HG03175 (cell line): ENCODE measurements at regions not wholly inside any gene's neighbourhood (a gene's known extent, or its start where the extent isn't known, plus 50 kb on each side); places are given as distances from the start of the nearest gene placed in this dataset.
"Not testable (repeated sequence)": the region's sequence is repeated elsewhere in the genome, so short reads cannot be mapped to it uniquely, and the experiment has no call there.

Experiments
- ATAC-seq: cut with Tn5 transposase; IDR thresholded peaks from one replicate; pipeline ENCODE4 v1.9.1; 2021; ENCODE audit warnings: mild to moderate bottlenecking, moderate library complexity; ENCODE audit not compliant: unreplicated experiment

DNA sequence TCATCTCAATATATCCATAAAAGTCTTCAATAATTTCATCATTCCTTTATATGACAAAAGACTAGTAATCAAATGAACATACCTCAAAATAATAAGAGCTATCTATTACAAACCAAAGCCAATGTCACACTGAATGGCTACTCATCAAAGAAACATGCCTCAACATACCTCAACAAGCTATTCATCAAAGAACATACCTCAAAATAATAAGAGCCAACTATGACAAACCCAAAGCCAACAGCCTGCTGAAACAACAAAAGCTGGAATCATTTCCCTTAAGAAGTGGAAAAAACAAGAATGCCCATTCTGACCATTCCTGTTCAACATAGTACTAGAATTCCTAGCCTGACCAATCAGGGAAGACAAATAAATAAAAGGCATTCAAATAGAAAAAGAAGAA lies 1373.7 kb downstream of the BRINP3 start:
- no peak for ATAC-seq

DNA sequence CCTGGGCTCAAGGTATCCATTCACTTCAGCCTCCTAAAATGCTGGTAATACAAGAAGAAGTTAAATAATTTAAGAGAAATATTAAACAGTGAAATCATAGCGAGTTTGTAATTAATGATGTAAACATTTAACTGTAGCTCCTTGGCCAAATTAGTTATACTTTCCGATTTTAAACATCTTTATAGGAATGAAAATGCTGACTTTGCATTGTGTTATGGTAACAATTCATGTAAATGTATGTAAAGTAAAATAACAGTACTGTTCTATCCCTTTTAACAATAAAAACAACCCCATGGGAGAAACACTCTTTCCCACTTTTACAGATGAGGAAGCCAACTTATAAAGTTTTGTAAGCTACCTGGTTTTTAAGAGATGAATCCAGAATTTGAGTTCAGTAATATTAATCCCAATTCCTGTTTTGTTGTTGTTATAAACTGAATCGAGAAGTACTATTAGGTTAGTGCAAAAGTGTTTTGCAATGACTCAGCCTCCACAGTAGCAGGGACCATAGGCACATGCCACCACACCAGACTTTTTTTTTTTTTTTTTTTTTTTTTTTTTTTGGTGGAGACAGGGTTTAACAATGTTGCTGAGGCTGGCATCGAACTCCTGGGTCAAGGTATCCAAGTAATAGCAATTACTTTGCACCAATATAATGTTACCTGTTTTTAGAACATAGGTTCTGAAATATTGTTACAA lies 1360.4 kb downstream of the BRINP3 start:
- ATAC-seq, result no peak

DNA sequence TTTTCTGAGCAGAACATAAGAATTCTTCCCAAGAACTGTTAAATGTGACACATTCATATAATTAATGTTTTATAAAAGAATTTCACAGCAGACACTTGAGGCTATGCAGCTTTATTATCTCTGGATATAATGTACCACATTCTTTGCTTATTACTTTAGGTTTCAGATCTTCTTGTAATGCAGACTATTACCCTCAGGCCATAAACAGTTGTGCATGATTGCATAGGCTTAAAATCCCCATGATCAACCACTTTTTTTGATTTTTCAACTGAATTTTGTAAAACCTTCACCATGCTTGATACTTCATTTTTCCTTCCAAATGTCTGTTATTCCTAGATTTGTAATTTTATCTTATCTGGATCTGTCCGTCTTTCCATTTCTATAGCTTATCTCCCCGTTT lies 1355.7 kb downstream of the BRINP3 start:
- ATAC-seq, result no peak

DNA sequence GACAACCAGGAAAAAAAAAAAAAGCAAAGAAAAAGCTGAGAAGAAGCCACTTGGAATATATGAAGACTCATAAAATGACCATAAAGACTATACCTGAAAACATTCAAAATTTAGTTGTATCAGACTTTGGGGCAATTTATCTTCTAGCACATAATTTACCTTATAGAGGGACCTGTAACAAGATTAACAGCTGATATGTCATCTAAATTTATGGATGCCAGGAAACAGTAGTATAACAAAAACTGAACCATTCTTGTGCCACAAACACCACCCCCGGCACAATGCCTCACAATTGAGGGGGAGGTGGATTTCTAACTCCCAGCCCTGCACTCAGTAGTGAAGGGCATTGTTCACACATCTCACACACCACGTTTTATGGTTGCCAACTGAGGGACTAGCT lies 1352.0 kb downstream of the BRINP3 start:
- ATAC-seq, result no peak

DNA sequence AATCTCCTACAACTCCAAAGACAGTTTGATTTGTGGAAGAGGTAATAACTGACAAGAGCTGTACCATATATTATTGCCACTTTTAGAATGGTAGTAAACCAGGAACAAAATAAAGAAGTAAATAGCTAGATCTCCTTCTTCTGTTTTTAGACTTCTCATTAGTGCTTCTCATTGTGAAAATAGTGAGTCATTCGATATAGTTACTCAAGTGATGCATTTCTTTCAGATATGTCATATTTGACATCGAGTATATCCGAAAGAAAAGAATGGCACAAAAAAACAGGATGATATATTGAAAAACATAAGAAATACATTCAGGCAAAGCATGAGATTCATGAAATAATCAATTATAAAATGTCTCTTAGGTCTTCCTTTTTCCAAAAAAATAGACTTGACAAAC lies 1346.1 kb downstream of the BRINP3 start:
- ATAC-seq, result no peak

DNA sequence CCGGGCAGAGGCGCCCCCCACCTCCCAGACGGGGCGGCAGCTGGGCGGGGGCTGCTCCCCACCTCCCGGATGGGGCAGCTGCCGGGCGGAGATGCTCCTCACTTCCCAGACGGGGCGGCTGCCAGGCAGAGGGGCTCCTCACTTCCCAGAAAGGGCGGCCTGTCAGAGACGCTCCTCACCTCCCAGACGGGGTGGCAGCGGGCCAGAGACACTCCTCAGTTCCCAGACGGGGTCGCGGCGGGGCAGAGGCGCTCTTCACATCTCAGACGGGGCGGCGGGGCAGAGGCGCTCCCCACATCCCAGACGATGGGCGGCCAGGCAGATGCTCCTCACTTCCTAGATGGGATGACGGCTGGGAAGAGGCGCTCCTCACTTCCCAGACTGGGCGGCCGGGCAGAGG lies 1337.9 kb downstream of the BRINP3 start:
- not testable (repeated sequence) for ATAC-seq

DNA sequence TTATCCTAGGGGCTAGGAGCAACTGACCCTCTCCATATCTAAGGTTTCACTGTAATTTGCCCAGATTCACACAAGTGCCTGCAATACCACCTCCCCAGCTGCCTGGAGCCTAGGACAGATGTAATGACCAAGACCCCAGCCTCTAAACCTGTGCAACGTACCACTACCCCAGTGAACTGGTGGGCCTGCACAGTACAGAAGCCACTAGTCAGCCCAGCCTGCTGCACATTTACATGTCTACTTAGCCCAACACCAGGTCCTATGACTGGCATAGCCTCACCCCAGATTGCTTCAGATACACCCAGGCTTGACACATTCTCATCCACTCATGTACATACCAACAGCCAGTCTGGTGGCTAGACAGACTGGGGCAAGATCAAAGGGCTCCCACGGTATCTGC lies 1336.6 kb downstream of the BRINP3 start:
- no peak for ATAC-seq

DNA sequence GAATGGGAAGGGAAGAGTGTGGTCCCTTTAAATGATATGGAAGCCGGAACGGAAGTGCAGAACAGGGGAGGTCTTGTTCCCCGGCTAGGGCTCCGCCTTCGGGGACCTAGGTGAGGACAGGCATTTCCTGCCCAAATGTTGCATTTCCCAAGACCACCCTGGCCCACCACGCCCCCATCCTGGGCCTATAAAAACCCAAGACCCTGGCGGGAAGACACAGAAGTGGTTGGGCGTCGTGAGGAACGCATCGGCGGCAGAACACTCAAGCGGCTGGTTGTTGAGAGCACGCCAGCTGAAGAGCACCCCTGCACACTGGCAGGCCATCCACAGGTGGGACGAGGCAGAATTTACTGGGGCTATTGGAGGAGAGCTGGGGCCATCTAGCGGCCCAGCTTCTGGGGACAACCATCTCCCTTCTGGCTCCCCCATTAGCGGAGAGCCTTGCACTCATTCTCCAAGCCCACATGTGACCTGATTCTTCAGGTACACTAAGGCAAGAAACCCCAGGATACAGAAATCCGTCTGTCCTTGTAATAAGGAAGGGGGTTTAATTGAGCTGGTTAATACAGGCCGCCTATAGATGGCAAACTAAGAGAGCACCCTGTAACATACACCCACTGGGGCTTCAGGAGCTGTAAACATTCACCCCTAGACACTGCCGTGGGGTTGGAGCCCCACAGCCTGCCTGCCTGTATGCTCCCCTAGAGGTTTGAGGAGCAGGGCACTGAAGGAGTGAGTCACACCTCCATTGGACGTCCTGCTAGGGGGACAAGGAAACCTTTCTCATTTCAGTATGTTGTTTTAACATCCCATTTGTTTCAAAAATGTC lies 1327.9 kb downstream of the BRINP3 start:
- ATAC-seq, result no peak

DNA sequence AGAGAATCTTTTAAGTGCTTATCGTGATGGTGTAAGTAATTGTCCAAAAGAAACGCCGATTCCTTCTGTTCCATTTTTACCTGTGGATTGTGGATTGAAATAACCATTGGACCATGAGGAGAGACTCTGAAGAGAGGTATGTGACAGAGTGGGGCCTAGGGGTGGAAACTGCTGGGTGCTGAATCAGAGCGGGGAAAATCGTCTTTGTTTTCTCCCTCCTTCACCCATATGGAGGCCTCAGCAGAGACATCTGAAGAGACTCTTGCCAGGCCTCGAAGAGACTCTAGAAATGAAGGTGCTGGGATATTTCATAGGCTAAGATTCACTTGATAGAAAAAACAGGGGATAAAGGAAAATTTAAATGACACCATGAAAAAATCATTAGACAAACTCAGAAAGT lies 1327.0 kb downstream of the BRINP3 start:
- ATAC-seq, result no peak

DNA sequence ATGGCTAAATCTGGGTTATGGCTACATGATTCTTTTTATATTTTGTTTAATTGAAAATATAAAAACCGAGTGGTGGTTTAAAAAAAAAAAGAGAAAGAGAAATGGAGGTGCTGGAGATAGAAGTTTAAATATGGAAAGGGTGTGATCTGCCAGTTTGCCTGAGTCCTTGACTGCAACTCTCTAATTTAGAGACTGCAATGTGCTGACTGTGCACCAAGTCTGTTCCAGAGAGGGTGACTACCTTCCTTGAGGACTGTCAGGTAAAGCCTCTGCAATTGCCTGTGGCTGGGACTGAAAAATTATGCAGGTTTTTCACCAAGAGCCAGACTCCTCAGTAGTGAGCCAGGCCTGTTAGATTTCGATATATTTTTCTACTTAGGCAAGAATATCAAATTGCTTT lies 1326.3 kb downstream of the BRINP3 start:
- ATAC-seq, result no peak

DNA sequence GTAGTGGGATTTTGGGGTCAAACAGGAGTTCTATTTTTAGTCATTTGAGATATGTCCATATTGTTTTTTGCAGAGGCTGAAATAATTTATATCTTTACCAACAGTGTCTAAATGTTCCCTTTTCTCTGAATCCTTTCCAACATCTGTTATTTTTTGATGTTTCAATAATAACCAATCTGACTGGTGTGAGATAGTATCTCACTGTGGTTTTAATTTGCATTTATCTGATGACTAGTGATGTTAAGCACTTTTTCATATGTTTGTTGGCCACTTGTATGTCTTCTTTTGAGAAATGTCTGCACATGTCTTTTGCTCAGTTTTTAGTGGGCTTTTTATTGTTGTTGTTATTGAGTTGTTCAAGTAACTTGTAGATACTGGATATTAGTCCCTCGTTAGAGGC lies 1325.0 kb downstream of the BRINP3 start:
- ATAC-seq, result no peak

DNA sequence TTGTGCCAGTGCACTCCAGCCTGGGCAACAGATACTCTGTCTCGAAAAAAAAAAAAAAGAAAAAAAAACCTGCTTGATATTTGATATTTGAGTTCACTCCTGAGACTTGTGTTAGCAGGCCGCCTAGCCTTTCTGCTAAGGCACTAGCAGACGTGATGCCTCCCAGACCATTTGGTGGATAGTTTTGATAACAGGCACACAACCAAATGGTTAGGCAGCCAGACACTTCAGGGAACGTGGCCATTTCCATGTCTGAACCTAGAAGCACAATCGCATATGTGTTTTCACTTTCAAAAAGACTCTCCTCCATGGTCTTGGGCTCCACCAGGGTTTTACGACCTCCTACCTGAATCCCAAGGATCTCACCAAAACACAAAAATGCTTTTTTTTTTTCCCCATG lies 1319.5 kb downstream of the BRINP3 start:
- ATAC-seq, result no peak

DNA sequence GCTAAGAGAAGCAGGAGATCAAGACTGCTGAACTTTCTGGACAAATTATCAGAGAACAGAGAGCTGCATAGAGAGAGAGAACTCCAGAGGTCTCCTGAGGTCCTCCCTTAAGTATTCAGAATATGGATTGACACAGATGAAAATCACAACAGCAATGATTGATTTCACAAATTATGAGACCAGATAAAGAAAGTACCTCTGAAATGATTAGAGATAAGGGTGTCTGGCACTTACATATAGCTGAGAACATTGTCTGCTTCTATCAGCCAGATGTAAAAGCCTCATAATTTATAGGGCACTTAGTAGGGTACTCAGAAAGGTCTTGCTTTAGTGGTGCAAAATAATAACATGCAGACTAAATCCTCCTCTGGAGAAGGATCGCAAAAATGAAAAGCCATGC lies 1301.8 kb downstream of the BRINP3 start:
- ATAC-seq, result no peak

DNA sequence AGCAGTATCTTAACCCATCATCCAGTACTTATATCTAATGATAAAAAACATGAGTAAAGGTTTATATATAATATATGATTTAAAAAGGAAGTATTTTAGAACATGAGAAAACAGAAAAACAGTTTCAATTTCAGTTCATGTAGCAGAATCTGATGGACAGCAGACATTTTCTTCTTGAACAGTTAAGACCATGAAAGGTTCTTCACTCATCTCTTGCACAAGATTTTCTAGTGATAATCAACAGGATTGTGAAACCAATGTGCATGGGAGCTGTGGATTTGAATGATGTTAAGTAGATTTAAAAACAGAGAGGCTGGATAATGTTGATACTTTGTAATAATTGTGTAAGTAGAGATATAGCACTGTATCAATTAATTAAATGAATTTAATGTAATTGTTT lies 1297.6 kb downstream of the BRINP3 start:
- no peak for ATAC-seq

DNA sequence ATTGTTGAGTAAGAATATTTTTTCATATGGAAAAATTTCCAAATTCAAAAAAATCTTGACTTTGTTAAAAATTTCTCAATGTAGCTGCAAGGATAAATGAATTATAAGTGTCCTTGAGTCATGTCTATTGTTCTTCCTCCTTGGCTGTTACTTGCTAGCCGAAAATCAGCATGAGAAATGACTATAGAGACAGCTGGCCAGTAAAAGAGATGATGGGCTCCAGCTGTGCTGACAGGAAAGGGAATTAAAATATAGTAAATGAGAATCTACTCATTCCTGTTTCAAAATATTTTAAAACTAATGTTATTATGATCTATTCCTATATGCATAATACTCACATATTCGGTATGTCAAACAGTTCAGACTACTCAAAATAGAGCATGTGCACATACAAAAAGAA lies 1292.6 kb downstream of the BRINP3 start:
- ATAC-seq, result no peak

DNA sequence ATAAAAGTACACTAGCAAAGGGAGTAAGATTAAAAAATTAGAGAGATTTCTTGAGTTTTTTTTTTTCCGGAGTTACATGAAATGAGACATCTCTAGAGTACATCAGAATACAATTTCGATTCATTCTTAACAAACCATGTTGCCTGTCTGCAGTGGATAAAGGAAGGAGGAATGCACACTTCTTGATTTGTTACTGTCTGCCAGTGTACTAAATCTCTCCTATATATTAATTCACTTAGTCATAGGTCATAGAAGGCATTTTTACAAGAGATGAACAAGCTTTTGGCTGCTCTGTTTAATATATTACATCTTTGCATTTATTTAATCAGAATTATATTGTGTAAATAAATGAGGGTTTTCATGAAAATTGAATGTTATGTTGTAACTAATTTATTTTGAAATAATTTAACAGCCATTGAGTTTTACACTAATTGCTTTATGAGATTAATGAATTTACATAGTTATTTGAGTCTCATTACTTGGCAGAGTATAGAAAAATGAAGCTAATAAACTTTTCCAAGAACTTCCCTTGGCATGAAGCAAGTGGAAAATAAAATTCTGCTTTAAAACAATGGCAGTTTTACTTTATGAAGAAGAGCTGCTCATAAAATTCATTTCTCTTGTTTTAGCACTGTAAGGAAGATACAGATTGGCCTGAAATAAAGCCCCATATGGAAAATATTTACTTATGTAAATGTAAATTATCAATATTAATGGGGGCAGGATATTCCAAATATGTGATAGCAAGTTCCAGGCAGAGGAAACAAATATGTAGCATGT lies 1284.7 kb downstream of the BRINP3 start:
- no peak for ATAC-seq

DNA sequence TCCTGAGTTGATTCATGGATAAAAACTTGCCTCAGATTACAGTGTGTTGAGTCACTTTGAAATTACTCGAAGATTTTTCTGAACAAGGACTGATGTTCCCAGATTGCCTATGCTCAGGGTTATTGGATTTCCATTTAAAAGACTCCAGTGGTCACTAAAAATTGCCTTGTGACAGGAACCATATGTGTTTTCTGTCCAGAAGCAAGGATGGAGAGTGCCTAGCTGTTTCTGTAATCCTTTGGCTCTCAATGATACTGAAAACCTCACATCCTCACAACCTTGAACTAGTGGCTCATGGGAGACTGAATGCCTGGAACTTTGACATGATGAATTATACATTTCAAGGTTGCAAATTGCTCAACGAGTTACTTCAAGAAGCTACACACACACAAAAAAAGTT lies 1271.8 kb downstream of the BRINP3 start:
- ATAC-seq, result no peak

DNA sequence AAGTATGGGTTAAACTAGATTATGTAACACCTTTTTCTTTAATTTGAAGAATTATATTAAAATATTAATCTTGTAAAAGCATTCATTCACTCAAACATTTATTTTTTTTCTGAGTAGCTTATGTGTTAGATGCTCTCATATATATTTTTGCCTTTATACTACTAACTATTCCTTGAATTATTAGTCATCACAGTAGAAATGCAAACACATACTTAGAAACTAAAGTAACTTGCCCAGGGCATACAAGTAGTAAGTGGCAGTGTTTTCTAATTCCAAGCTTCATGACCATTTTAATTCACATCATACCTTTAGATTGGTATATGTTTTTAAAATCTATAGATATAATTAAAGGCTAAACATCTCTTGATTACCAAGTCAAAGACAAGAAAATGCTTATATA lies 1271.0 kb downstream of the BRINP3 start:
- ATAC-seq, result no peak

DNA sequence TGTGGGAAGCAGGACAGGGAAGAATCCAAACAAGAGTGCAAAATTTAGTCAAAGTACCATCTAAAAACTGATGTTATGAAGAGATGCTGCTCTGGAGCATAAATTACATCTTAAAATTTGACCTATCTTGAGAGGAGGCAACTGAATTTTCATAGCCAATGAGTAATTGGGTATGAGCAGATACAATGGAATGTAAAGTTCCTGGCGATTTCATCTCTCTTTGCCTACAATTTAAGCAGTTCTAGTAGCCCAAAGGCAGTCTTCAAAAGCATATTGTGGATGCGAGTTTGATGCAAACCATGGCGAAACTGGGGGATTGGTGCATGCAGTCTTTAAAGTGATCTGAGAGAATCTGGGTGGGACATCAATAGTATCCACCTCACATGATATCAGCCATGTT lies 1265.9 kb downstream of the BRINP3 start:
- ATAC-seq, result no peak

DNA sequence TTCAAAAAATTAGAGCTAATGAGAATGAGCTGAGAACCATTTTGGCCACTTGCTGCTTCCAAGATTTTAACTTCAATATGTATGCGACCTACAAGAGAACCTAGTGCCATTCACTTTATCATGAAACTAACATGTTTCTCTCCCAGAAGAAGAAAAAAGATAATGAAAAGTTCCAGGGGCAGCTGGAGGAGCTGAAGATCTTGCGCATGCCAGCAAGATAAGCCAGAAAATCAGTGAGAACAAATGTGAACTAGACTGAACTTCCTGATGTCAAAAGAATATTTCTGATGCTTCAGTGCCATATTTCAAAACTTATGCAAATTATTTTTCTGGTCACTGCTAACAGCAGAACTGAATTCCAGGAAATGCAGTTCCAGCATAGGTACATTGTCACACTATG lies 1265.1 kb downstream of the BRINP3 start:
- ATAC-seq, result no peak

DNA sequence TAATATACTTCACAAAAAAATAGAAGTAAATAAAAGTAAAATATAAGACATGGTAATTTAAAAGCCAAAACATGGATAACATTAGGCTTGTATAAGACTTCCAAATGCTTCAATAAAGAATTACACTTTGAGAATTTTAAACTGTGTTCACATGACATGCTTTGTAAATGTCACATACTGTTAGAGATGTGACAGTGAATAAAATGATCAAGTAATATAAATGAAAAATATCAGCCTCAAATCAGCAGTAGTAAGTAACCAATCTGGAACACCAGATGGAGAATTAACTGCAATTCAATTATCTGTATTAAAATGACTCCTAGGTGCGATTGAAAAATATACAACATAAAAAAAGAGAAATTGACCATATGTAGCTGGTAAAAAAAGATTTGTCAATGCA lies 1260.8 kb downstream of the BRINP3 start:
- ATAC-seq, result no peak

DNA sequence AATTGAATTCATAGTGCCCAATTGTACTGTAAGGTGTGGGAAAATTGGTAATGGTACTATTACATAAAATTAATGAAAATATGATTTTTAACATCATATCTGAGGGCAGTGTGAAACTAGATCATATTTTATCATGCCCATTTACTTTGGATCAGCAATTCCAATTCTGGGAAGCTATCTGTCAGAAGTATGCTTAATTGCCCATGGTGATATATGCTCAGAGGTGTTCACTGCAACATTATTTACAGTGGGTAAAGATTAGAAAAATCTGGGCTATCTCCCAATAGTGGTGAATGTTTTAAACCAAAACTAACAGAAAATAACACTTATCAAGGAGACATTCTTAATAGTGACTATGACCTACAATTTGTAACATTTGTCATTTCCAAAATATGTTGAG lies 1260.0 kb downstream of the BRINP3 start:
- no peak for ATAC-seq
